ENCODE measurements at regions not wholly inside any gene's neighbourhood (a gene's known extent, or its start where the extent isn't known, plus 50 kb on each side); places are given as distances from the start of the nearest gene placed in this dataset.

DNA sequence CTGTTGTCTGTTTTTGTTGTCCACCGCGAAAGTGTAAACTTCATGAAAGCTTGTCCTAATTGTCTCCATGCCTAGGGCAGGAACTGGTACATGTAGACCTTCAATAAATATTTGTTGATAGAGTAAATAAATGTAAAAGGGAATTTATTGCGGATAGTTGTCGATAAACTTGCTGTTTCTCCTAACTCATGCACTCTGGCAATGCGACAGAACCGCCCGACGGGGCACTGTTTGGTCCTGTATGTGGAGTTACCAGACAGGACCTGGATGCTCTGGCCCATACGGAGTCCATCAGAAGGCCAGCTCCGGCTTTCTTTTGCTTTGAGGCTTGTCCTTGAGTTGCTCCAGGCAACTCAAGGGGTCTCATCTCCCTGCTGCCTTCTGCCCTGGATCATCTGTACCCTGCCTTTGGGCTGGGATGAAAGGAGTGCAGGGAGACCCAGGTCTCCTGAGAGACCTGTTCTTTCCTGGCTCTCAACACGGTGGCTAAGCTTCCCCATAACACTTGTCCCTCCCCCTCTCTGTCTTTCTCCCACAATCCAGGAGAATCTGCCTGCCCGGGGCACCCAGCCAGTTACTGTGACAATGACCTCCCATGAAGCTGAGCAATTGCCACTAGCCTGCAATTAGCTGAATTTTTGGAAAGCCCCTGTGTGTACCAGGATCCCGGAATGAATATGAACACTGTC is 149.5 kb upstream of the PTCH1 start:
- DNase-seq, result no peak

- no peak for DNase-seq
These were observed 136.5 kb upstream of the PTCH1 start for GRCh38 chr9:95653246-95653645.

DNA sequence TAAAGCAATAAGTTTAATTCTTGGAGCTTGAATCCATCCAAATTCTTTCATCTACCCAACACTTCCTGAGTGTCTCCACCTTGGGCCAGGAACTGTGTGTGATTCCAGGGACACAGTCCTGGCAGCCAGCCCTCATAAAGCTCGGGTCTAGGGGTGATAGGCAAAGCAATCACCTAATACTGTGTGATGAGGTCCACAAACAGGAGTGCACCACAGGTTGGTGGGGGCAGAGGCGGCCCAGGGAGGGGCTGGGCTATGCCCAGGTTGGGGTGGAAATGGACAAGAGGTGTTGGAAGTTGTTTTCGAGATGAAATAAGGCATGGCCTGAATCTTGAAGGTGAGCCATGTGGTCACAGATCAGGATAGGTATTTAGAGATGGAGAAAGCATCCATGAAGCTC is 133.9 kb upstream of the PTCH1 start:
- DNase-seq, result no peak

GRCh38 chr9:95649801-95650213 is 133.0 kb upstream of the PTCH1 start:
- DNase-seq, result peak; percentile 49

DNA sequence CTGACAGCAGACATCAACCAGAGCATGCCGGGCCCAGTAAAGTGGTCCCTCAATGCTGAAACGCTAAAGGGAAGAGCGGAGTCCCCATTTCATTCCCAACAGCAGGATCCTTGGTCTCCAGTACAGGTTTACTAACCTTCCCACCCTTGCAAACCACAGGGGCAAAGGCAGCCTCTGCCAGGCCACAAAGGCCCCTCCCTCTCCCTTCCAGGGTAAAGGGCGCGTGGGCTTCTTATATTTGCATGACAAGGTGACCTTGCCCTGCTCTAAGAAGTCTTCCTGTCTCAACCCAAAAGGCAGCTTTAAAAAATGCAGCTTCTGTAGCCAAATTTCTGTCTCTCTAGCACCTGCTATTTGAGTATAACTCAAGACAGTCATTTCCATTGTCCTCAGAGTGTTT is 131.5 kb upstream of the PTCH1 start:
- DNase-seq, result no peak

GRCh38 chr9:95645992-95646391 is 129.2 kb upstream of the PTCH1 start:
- DNase-seq, result no peak

- DNase-seq, result no peak
These were observed 128.8 kb upstream of the PTCH1 start for GRCh38 chr9:95645579-95645978.

DNA sequence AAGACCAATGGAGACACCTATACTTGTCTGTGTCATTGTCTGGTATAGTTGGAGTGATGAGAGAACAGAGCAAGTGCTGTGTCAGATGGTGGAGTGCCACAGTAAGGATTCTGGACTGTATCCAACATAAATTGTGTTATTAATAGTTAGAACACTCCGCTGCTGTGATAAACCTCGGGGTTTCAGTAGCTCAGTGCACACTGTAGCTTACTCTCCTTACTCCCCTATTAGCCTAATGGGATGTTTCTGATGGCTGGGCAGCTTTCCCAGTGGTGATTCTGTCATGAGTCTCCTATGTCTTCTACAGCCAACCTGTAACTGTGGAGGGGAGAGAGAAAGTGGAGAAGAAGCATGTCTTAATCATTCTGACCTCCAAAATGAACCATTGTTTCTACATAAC is 127.6 kb upstream of the PTCH1 start:
- no peak for DNase-seq

DNA sequence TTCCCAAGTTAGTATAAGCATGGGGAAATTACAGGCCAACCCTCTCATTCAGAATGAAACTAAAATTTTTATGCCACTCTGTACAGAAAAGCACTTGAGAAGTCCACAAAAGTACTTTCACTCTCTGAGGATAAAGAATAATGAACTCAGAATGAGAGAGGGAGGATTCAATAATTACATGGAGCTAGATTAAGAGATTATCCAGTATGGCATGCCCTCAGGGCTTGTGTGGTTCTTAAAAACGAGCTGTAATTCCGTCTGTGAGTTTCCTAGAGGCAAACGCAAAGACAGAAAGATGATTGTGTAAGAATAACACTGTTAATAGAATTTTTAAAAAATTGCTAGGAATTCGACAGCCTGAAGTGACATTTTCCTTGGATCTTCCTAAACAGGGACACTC is 126.8 kb upstream of the PTCH1 start:
- no peak for DNase-seq

- DNase-seq, result no peak
These were observed 125.4 kb upstream of the PTCH1 start for GRCh38 chr9:95642189-95642588.

- DNase-seq, result no peak
These were observed 124.8 kb upstream of the PTCH1 start for GRCh38 chr9:95641586-95641985.

DNA sequence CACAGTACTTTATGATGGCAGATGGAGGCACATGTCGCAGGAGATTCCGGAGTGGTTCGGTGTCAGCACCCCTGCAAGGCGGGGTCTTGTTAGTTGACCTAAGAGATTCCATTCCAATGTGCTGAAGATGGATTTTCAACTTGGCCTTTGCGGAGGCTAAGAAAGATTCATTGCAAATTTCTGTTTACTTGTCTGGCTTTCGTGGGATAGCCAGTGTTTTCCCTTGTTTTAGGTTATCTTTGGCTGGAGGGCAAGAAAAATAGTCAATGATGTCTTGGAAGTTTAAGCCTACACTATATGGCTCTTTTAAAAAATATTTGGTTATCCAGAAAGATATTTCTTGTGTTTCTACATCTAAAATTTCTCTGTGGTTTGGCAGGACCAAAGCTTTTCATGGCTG is 123.6 kb upstream of the PTCH1 start:
- DNase-seq, result no peak

DNA sequence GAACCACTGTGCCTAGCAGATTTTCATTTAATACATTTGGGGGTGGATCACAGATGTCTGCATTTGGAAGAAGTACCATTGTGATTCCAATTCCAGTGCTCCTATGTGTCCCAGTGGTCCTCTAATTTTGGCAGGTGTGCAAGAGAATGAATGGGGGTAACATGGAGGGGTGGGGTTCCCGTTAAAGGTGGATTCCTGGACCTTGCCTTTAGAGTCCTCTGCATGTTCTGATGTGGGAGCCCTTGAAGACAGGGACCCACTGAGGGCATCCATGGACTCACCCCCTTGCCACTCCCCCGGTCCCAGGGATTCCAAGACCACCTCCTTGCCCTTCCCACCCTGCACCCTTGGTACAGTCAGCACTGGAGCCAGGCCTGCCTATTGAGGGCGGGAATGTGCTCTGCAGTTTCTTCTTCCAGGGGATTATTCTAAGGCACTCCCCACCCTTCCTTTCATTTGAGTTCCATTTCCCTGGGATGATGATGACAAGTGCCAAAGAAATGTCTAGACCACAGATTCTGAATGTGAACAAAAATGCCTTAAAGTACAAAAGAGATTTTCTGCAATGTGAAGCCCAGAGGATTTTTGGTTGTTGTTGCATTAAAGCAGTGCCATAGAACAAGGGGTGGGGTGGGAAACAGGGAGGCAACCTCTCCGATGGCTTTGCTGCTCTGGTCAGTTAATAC is 119.4 kb upstream of the PTCH1 start:
- DNase-seq, result no peak

DNA sequence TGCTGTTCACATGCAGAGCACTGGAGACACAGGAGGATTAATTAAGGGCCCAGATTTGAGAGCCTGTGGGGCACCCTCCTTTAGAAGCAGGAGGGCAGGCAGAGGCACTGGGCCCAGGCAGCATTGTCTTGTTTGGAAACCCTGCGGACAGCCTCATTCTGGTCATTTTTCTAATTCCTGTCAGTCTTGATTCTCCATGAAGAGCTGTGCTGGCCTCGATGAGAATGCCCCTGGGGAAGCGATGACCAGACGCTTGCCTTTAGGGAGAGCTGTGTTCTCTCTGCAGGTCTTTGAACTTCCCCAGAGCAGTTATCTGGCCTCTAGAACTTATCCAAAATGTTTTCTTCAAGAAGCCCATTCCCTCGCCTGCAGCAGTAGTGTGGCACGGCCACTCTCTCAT is 117.8 kb upstream of the PTCH1 start:
- no peak for DNase-seq

- no peak for DNase-seq
These were observed 117.3 kb upstream of the PTCH1 start for GRCh38 chr9:95634114-95634513.

GRCh38 chr9:95629585-95629984 is 112.8 kb upstream of the PTCH1 start:
- no peak for DNase-seq

GRCh38 chr9:95627802-95628201 is 111.0 kb upstream of the PTCH1 start:
- DNase-seq, result no peak

- peak; percentile 51 for DNase-seq
These were observed 110.3 kb upstream of the PTCH1 start for GRCh38 chr9:95626885-95627558.

DNA sequence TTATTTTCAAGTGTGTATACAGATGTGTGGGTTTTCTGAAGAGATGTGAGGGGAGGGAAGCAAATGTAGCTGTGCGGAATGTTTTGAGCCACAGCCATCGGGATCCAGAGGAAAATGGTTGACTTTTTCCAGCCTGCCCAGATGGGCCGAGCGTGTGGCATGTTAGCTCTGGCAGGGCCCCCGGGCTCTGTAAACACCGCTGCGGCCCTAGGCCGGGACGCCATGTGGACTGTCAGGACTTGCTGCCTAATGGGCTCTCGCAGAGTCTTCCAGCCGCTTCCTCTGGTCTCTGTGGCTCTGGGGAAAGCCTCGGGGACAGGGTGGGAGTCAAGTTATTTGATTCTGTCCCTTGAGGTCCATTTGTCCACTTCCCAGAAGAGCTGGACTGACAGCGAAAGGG is 109.6 kb upstream of the PTCH1 start:
- DNase-seq, result no peak

DNA sequence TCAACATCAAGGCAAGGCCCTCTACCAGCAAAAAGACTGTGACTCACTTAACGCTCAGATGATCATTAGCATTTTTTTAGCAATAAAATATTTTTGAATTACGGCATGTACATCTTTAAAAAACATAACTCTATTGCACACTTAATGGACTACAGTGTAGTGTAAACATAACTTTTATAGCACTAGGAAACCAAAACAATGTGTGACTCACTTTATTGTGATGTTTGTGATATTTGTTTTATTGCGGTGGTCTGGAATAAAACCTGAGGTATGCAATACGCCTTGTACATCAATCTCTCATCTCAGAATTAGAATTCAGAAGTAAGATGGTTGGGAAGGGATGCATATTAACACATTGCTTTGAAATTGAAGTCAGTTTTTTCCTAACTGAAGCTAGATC is 106.9 kb upstream of the PTCH1 start:
- DNase-seq, result no peak

GRCh38 chr9:95620722-95621121 is 104.0 kb upstream of the PTCH1 start:
- no peak for DNase-seq

GRCh38 chr9:95620314-95620713 is 103.5 kb upstream of the PTCH1 start:
- no peak for DNase-seq

- no peak for DNase-seq
These were observed 98.5 kb upstream of the PTCH1 start for GRCh38 chr9:95615246-95615645.

- no peak for DNase-seq
These were observed 96.9 kb upstream of the PTCH1 start for GRCh38 chr9:95613670-95614069.
